GM12873 (cell line): ENCODE measurements at regions not wholly inside any gene's neighbourhood (a gene's known extent, or its start where the extent isn't known, plus 50 kb on each side); places are given as distances from the start of the nearest gene placed in this dataset.

Experiments
- TF ChIP-seq, protein P1 (sequence below): IDR thresholded peaks from 2 replicates; pipeline ENCODE4 v1.5.1; 2012; ENCODE audit warnings: low read depth, mild to moderate bottlenecking, moderate library complexity, low read length, control low read depth; ENCODE audit not compliant: insufficient read depth; ENCODE audit errors: missing control alignments

DNA sequence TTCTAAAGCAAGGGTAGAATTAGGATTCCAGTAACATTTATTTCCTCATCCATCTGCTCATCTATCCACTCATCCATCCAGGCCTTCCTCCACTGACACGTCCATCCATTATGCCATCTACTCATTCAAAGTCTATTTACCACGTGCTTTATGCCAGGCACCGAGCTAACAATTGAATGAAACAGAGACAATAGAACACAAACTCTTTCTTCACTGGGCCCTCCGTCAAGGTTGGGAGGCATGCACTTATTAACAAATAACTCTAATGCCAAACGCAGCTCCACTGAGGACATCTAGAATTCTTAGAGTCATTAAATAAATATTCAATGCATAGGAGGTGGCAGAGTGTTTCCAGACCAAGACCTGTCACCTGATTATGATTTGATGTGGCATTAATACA lies 262.7 kb downstream of the CYRIA start:
- TF ChIP-seq, protein P1, sequence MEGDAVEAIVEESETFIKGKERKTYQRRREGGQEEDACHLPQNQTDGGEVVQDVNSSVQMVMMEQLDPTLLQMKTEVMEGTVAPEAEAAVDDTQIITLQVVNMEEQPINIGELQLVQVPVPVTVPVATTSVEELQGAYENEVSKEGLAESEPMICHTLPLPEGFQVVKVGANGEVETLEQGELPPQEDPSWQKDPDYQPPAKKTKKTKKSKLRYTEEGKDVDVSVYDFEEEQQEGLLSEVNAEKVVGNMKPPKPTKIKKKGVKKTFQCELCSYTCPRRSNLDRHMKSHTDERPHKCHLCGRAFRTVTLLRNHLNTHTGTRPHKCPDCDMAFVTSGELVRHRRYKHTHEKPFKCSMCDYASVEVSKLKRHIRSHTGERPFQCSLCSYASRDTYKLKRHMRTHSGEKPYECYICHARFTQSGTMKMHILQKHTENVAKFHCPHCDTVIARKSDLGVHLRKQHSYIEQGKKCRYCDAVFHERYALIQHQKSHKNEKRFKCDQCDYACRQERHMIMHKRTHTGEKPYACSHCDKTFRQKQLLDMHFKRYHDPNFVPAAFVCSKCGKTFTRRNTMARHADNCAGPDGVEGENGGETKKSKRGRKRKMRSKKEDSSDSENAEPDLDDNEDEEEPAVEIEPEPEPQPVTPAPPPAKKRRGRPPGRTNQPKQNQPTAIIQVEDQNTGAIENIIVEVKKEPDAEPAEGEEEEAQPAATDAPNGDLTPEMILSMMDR, result no peak

DNA sequence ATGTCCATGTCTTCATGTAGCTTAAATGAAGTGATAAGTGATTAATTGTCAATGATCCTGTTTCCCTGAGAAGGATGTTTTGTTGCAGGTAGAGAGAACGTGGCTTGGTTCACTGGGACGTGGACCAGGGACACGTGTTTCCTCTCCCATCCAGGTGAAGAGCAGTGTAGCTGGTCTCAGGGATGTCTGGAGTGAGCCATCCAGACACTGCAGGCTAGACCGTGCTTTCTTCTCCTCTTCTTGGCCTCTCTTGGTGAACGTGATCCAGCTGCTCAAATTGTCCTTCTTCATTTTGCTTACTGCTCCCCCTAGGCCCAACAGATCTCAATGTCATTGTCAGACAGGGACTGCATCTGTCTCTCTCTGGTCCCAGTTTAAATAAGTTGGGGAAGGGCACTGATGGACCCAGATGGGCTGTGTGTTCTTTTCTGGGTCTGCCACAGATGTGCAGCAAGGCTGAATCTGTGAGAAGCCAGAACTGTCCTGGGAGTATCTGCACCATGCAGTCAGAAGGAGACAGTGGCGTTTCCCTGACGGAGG lies 263.8 kb downstream of the CYRIA start:
- TF ChIP-seq, protein P1, result no peak

- TF ChIP-seq, protein P1, result no peak
Measured at GRCh38 chr2:16400127-16400623, 265.5 kb downstream of the CYRIA start.

GRCh38 chr2:16398486-16399043 lies 267.1 kb downstream of the CYRIA start:
- TF ChIP-seq, protein P1, result no peak

DNA sequence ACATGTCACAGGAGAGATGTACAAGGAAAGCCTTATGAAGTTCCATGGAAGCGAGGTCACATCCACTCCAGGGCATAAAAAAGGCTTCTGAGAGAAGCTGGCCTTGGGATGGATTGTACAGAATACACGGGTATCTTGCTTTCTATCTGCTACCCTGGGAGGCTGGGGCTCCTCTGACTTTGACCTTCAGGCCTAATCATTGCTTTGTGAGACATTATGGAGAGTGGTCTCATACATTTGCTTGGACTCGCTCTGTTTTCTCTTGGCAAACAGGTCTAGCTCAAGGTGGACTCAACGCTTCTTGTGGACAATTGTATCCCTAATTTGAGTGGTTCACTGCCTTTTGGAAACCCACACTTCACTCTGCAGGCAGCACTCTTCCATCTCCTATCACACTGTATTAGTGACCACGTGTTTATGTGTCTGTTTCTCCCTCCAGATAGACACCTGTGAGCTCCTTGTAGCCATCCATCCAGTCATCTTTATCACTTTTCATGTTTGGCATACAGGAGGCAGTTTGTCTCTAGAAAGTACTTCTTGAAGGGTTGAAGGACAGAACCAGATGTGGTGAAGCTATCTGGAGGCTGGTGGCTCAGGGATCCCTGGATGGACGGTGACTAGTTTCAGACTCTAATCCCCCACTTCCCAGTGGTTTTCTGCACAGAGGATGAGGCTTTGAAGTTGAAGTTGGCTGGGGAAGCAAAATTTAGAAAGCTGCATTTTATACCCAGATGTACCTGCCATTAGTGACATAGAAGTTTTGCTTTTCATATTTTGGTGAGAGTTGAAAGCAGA lies 267.8 kb downstream of the CYRIA start:
- TF ChIP-seq, protein P1, result no peak

GRCh38 chr2:16396986-16397385 lies 268.6 kb downstream of the CYRIA start:
- TF ChIP-seq, protein P1, result no peak

DNA sequence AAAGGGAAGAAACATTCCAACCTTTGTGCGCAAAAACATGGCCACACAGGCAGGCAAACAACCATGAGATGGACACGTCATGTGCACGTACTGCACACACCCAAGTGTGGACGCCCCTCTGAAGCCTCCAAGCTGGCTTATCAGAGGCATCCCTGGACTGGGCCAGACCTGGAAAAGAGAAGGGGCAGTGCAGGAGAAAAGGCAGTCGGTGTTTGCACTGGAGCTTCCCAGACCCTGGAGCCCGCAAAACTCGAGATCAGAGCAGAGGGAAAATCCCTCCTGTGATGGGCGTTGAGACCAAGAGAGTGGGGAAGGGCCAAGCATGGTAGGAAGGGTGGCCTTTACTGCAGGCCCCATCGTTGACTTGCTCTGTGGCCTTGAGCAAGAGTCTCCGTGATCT lies 269.5 kb downstream of the CYRIA start:
- TF ChIP-seq, protein P1, result no peak
